Left ventricle myocardium inferior (tissue), 1 donor: ENCODE measurements at regions not wholly inside any gene's neighbourhood (a gene's known extent, or its start where the extent isn't known, plus 50 kb on each side); places are given as distances from the start of the nearest gene placed in this dataset.
A peak's percentile ranks its signal among the peaks of the same experiment; 100 is the strongest.
"Not testable (repeated sequence)": the region's sequence is repeated elsewhere in the genome, so short reads cannot be mapped to it uniquely, and the experiment has no call there.

Experiments
- DNase-seq: peaks from one replicate; pipeline ENCODE4 v3.0.0-alpha.2; 2020
- H3K27ac ChIP-seq: fragments of 200-600 bp; replicated peaks from 2 replicates; pipeline ENCODE4 v1.8.0; 2021
- H3K27me3 ChIP-seq: fragments of 200-600 bp; 2 replicates; pipeline ENCODE4 v1.8.0; 2021; ENCODE audit warnings: low read depth
- H3K36me3 ChIP-seq: fragments of 200-600 bp; 2 replicates; pipeline ENCODE4 v1.8.0; 2021
- H3K4me1 ChIP-seq: fragments of 200-600 bp; 2 replicates; pipeline ENCODE4 v1.8.0; 2021
- H3K4me3 ChIP-seq: fragments of 200-600 bp; 2 replicates; pipeline ENCODE4 v1.8.0; 2021; ENCODE audit warnings: mild to moderate bottlenecking, moderate library complexity
- H3K9me3 ChIP-seq: fragments of 200-600 bp; replicated peaks from 2 replicates; pipeline ENCODE4 v1.8.0; 2021
- CTCF ChIP-seq: fragments of 200-600 bp; IDR thresholded peaks from 2 replicates; pipeline ENCODE4 v1.8.0; 2021; ENCODE audit warnings: antibody characterized with exemption, mild to moderate bottlenecking, borderline replicate concordance
- intact Hi-C: fragments of 100-400 bp; cut with micrococcal nuclease; formaldehyde crosslinking; loops from one replicate; pipeline ENCODE4 v1.11.0; 2022
- donor health status: DM: no; HTN: yes; CAD: no; lungs with severe emphysema.

DNA sequence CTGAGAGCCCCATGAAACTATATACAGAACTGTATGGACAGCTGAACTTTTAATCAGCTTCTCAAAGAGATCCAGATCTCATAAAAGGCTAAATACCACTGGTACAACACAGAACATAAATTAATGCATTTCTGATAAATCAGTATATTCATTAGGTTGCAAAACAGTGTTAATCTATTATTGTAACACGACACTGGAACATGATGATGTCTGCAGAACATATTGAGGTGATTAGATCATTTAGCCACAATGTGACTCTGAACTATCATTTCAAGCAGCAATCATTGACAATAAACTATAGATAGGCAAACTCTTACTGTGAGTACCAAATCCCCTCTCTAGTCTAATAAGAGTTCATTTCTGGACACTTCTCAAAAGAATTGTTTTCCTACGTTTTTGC is 50.3 kb downstream of the GASK1B start:
- intact Hi-C loops, result no loop called here
- Histone ChIP-seq H3K27me3 (no peaks in the 10 kb centered on the region), H3K9me3 (no peaks in the 10 kb centered on the region), H3K36me3 (peaks cover 9% of the 10 kb centered on the region), H3K27ac (peak overlapping the region; percentile 72), H3K4me1 (peaks cover 22% of the 10 kb centered on the region), H3K4me3 (no peak overlapping the region)
- DNase-seq, result no peak
- TF ChIP-seq CTCF, result no peak

DNA sequence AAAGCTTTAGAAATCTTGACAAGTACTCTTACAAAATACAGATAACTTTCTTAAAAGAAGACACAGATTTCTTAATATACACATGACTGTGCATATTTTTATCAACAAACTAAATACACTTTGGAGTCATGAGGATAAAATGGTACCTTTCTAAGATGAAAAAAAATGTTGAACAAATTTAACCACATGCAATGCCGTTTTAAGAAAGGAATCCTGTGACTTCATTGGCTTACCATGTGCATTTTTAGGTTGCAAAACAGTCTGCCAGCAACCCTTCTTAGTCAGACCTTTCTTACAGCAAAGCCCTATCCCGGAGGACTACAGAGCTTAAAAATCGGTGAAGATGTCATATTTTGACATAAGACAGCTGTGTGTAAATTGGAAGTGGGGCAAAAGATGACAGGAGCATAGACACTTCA is 51.7 kb downstream of the GASK1B start:
- H3K4me1 ChIP-seq, result peaks cover 22% of the 10 kb centered on the region
- H3K4me3 ChIP-seq, result peak overlapping the region; percentile 5
- H3K27me3 ChIP-seq, result no peaks in the 10 kb centered on the region
- no peaks in the 10 kb centered on the region for H3K36me3 ChIP-seq
- no peaks in the 10 kb centered on the region for H3K9me3 ChIP-seq
- no peak for TF ChIP-seq CTCF
- intact Hi-C loops, result no loop called here
- H3K27ac ChIP-seq, result peak overlapping the region; percentile 72
- no peak for DNase-seq

GRCh38 chr4:158120645-158121151 is 52.1 kb downstream of the GASK1B start:
- H3K4me3 ChIP-seq, intact Hi-C loops, H3K36me3 ChIP-seq, H3K27me3 ChIP-seq, H3K9me3 ChIP-seq: not testable (repeated sequence)
- DNase-seq, result peak; percentile 25
- Histone ChIP-seq H3K4me1 (peaks cover 22% of the 10 kb centered on the region), H3K27ac (peak overlapping the region; percentile 72)

DNA sequence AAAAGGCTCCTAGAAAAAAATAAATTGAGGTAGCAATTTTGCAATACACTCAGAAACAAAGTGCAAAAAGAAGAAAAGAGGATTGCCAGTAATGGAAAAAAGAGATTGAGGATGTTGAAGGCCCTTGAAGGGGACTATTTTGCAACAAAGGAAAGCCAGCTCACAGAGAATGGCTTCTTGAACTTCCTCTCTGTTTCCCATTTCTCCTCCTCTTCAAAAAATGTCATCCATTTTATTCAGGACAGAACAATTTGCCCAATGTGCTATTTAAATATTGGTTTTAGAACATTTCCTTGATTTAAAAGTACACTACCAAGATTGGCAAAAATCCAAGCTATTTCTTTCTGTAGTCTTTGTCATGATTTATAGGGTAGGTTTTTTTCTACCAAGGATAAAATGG is 60.2 kb downstream of the GASK1B start:
- Histone ChIP-seq H3K27me3 (no peaks in the 10 kb centered on the region), H3K4me3 (no peak overlapping the region), H3K27ac (no peak overlapping the region), H3K4me1 (no peaks in the 10 kb centered on the region), H3K36me3 (no peaks in the 10 kb centered on the region), H3K9me3 (no peaks in the 10 kb centered on the region)
- DNase-seq, result no peak
- no peak for TF ChIP-seq CTCF
- intact Hi-C loops, result no loop called here

GRCh38 chr4:158111241-158111640 is 61.6 kb downstream of the GASK1B start:
- DNase-seq, result no peak
- no peak overlapping the region for H3K27ac ChIP-seq
- H3K4me1 ChIP-seq, result no peaks in the 10 kb centered on the region
- H3K36me3 ChIP-seq, result no peaks in the 10 kb centered on the region
- H3K4me3 ChIP-seq, result no peak overlapping the region
- TF ChIP-seq CTCF, result no peak
- no peaks in the 10 kb centered on the region for H3K27me3 ChIP-seq
- intact Hi-C loops, result no loop called here
- H3K9me3 ChIP-seq, result no peaks in the 10 kb centered on the region

- Histone ChIP-seq H3K27me3 (no peaks in the 10 kb centered on the region), H3K9me3 (no peaks in the 10 kb centered on the region), H3K4me1 (no peaks in the 10 kb centered on the region), H3K4me3 (no peak overlapping the region), H3K27ac (no peak overlapping the region), H3K36me3 (no peaks in the 10 kb centered on the region)
- no peak for DNase-seq
- intact Hi-C loops, result no loop called here
- no peak for TF ChIP-seq CTCF
Measured at GRCh38 chr4:158102904-158103303, 69.9 kb downstream of the GASK1B start.
